Pancreas (tissue), 10 donors: ENCODE measurements at regions not wholly inside any gene's neighbourhood (a gene's known extent, or its start where the extent isn't known, plus 50 kb on each side); places are given as distances from the start of the nearest gene placed in this dataset.

Source experiments
- ATAC-seq, 4 donors: fragments of 200-7000 bp; cut with Tn5 transposase; one replicate each; pipeline versions ENCODE4 v1.8.0 to v1.9.1; 2020; ENCODE audit warnings: mild to moderate bottlenecking in 4 of 4, moderate library complexity in 4 of 4
- DNase-seq, 6 donors: peaks; one replicate each; pipeline ENCODE4 v3.0.0-alpha.2; 2020
- FAIRE-seq: peaks from 2 replicates; lab custom pipeline; 2012; peaks lifted over from hg19 to GRCh38; lab: Jason Lieb, UNC
- H3K27ac ChIP-seq, 4 donors: fragments of 200-600 bp; sonication (generic); 1 replicate in 3 of 4; 2 replicates in 1 of 4; pipeline versions ENCODE4 v1.5.0 to v1.8.0; 2020
- H3K27me3 ChIP-seq, 4 donors: fragments of 200-600 bp; one replicate each; pipeline ENCODE4 v1.8.0; 2021
- H3K36me3 ChIP-seq, 3 donors: fragments of 200-600 bp; sonication (generic) in 1 of 3; one replicate each; pipeline versions ENCODE4 v1.5.0 to v1.8.0; 2020 to 2021
- H3K4me1 ChIP-seq, 3 donors: fragments of 200-600 bp; one replicate each; pipeline ENCODE4 v1.8.0; 2021
- H3K4me3 ChIP-seq, 4 donors: fragments of 200-600 bp; sonication (generic) in 2 of 4; one replicate each; pipeline versions ENCODE4 v1.5.0 to v1.8.0; 2020 to 2021
- H3K9me3 ChIP-seq, 4 donors: fragments of 200-600 bp; one replicate each; pipeline ENCODE4 v1.8.0; 2021
- WGBS, 2 donors: extraction: QIAGEN DNeasy Blood & Tissue Kit; methylation state at CpG; one replicate each; pipeline ENCODE4 v1.1.7; 2013; 5-methylcytosine and 5-hydroxymethylcytosine counted together
- intact Hi-C, 3 donors: fragments of 100-400 bp; cut with DNase I; formaldehyde crosslinking; loops; one replicate each; pipeline versions ENCODE4 v1.11.1 to v1.14.2; 2022
- TF ChIP-seq, protein P1 (sequence below), 4 donors: fragments of 200-600 bp; sonication (generic) in 3 of 4; IDR thresholded peaks; one replicate each; pipeline versions ENCODE4 v1.5.0 to v1.8.0; 2021; ENCODE audit warnings: antibody characterized with exemption in 4 of 4
- donor health status: healthy with polysubstance abuse.
- donor health status: DM: no; HTN: no; CAD: no; lungs with moderate emphysema.
- donor health status: DM: no; HTN: no; CAD: no.
- donor health status: control.
- donor health status: control.
- donor health status: Bipolar disorder and iron deficiency.
- donor health status: DM: yes; HTN: yes; CAD: no.
- donor health status: DM: no; HTN: no; CAD: no.
- donor health status: DM: no; HTN: no; CAD: no.
- donor health status: DM: yes; HTN: yes; CAD: no.

DNA sequence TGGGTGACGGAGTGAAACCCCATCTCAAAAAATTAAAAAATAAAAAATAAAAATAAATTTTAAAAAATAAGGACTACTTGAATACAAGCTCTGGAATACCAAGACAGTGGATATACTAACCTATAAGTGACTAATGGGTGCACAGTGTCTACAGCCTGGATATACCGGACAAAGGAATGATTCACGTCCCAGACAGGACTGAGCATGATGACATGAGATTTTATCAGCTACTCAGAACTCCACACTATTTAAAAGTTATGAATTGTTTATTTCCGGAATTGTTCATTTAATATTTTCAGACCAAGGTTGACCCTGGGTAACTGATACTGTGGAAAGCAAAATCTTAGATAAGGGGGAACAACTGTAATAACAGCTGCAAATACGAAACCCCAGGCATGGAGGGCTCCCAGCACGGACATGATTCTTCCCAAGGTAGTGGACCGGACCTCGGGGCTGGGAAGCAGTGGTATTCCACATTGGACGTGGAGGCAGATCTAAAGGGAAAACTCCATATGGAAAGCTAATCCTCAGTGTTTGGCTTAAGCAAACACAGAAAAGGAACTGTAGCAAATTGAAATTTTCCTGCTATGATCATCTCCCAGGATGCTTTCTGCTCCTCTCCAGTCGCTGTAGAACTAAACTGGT, 102.6 kb upstream of the TSHZ3 start:
- H3K27ac ChIP-seq, result no peak overlapping the region
- H3K4me3 ChIP-seq, result no peak overlapping the region
- intact Hi-C loops, result no loop called here
- no peaks in the 10 kb centered on the region for H3K36me3 ChIP-seq
- ATAC-seq (no peak), DNase-seq (no peak), FAIRE-seq (no peak)
- 51 to 59% methylated on average over 10 of the region's 10 CpGs for WGBS, 2 donors
- TF ChIP-seq, protein P1, sequence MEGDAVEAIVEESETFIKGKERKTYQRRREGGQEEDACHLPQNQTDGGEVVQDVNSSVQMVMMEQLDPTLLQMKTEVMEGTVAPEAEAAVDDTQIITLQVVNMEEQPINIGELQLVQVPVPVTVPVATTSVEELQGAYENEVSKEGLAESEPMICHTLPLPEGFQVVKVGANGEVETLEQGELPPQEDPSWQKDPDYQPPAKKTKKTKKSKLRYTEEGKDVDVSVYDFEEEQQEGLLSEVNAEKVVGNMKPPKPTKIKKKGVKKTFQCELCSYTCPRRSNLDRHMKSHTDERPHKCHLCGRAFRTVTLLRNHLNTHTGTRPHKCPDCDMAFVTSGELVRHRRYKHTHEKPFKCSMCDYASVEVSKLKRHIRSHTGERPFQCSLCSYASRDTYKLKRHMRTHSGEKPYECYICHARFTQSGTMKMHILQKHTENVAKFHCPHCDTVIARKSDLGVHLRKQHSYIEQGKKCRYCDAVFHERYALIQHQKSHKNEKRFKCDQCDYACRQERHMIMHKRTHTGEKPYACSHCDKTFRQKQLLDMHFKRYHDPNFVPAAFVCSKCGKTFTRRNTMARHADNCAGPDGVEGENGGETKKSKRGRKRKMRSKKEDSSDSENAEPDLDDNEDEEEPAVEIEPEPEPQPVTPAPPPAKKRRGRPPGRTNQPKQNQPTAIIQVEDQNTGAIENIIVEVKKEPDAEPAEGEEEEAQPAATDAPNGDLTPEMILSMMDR (IDR thresholded peaks at IDR 0.05), result no peak
- H3K27me3 ChIP-seq, result no peaks in the 10 kb centered on the region
- no peaks in the 10 kb centered on the region for H3K9me3 ChIP-seq
- no peaks in the 10 kb centered on the region for H3K4me1 ChIP-seq

DNA sequence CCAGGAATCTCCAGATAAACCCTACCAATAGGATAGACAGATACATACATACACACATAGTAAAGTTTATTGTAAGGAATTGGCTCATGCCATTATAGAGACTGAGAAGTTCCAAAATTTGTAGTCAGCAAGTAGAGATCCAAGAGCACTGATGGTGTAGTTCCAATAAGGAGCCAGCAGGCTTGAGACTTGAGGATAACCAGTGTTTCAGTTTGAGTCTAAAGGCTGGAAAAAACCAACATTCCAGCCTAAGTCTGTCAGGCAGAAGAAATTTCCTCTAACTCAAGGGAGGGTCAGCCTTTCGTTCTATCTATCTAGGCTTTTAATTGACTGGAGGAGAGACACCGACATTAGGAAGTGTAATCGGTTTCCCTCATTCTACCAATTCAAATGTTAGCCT, 110.2 kb upstream of the TSHZ3 start:
- intact Hi-C loops, result no loop called here
- 79 to 92% methylated on average over 3 of the region's 3 CpGs for WGBS, 2 donors
- Histone ChIP-seq H3K36me3 (no peaks in the 10 kb centered on the region), H3K9me3 (no peaks in the 10 kb centered on the region), H3K4me3 (no peak overlapping the region), H3K27me3 (no peaks in the 10 kb centered on the region), H3K4me1 (no peaks in the 10 kb centered on the region), H3K27ac (no peak overlapping the region)
- TF ChIP-seq, protein P1 (IDR thresholded peaks at IDR 0.05), result no peak
- FAIRE-seq, result no peak
- no peak for DNase-seq
- no peak for ATAC-seq

DNA sequence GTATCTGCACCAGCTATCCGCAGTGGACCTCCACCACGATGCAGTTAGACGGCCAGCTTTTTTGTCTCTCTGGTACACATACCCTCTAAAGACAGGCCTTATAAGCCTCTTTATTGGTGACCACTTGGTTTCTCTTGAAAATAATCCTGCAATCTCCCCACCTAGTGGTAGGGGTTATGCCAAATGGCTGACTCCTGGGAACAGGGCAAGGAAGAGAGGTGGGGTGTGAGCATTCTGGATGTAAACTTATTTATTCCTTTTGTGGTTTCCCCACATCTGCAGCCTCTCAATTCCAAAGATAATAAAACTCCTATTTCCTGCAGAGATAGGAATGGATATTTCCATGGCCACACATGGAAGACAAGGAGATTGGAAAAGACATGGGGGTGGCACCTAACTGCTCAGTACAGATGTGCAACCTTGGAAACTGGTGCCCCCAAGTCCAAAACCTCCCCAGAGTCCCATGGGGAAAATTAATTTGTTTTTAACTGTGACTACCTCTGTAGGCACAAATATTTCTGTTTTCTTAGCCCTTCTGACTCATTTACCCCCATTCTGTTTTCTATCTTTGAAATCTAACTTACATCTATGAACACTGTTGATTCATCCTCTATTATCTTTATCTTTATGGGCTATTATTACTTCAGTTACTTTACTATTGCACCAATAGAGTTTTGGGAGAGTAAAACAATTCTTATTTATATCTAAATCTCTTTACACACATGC, 112.7 kb upstream of the TSHZ3 start:
- WGBS, 2 donors, result 79 to 94% methylated on average over 3 of the region's 3 CpGs
- intact Hi-C loops, result no loop called here
- ATAC-seq, result no peak
- Histone ChIP-seq H3K27ac (no peak overlapping the region), H3K4me1 (no peaks in the 10 kb centered on the region), H3K9me3 (no peaks in the 10 kb centered on the region), H3K36me3 (no peaks in the 10 kb centered on the region), H3K4me3 (no peak overlapping the region), H3K27me3 (no peaks in the 10 kb centered on the region)
- no peak for DNase-seq
- FAIRE-seq, result no peak
- TF ChIP-seq, protein P1 (IDR thresholded peaks at IDR 0.05), result no peak

DNA sequence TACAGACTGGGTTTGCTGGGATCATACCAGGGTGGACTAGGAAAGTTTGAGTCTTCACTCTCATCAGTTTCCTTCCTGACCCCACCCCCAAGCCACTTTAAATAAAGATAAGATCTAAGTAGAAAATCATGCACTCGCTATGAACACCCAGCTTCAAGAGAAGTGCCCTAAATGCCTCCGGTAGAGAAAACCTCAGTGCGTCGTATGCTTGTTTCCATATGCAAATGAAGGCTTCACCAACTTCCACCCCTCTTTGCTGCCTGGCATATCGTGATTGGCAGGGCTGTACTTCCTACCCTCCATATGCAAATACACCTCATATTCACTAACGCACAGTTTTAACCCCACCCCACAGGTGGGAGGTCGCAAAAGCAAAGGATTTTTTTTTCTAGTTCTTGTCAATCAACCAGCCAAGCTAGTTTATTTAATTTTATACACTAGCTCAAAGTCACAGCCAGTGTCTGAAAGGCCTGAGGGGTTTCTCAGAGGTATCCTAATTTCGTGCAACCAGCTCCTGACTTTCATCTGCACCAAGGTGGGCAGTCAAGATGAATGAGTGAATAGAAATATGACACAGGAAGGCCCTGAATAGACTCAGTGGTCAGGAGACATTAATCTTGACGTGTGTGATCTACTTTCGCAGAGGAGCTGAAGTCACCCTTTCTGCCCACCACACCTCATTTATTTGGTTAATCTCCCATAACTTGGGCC, 121.1 kb upstream of the TSHZ3 start:
- no peaks in the 10 kb centered on the region for H3K4me1 ChIP-seq
- H3K9me3 ChIP-seq, result no peaks in the 10 kb centered on the region
- no peak for FAIRE-seq
- TF ChIP-seq, protein P1 (IDR thresholded peaks at IDR 0.05), result no peak
- no peak overlapping the region for H3K4me3 ChIP-seq
- H3K36me3 ChIP-seq, result no peaks in the 10 kb centered on the region
- 64 to 70% methylated on average over 10 of the region's 10 CpGs for WGBS, 2 donors
- DNase-seq, result no peak
- no peak for ATAC-seq
- no peaks in the 10 kb centered on the region for H3K27me3 ChIP-seq
- intact Hi-C loops, result no loop called here
- no peak overlapping the region for H3K27ac ChIP-seq
